DMS79 (cell line): ENCODE measurements at regions not wholly inside any gene's neighbourhood (a gene's known extent, or its start where the extent isn't known, plus 50 kb on each side); places are given as distances from the start of the nearest gene placed in this dataset.
A peak's percentile ranks its signal among the peaks of the same experiment; 100 is the strongest.

Source experiments
- DNase-seq: peaks from one replicate; lab custom pipeline; 2025; lab: John Stamatoyannopoulos, UW

DNA sequence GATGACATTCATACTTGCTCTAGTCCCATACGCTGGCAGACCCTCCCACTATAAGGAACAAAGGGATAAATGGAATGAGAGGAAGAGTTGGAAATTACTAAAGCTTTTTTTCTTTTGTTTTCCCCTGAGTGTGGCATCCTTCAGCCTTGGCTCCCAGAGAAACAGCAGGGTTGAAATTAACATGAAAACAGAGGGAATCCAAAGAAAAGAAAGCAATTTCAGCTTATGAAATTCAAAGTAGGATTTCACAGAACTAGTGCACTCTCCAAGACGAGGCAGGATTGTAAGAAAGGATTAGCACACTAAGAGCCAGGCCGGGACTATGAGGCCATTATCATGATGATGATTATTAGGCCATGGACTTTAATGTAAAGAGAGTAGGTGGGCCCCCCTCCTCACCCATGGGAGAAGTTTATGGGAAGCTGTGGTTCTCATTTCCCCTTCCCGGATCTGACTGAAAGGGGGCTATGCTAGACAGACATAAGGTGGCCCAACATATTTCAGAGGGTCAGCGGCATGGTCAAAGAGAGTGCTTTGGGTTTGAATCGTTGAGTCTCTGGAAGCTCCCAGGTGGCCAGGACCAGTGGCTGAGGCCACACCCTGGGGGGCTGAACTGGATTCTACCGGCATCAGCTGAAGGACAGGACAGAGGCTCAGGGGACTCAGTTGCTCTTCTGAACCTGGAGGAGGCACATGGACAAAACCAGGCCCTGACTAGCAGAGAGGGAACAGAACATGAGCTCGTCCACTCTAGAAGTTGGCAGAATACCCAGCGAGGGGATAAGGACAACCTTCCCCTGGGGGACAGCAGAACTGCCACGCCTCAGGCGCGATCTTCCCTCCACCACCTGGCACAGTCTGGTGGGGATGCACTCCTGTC is 100.1 kb upstream of the ARL4C start:
- no peak for DNase-seq

DNA sequence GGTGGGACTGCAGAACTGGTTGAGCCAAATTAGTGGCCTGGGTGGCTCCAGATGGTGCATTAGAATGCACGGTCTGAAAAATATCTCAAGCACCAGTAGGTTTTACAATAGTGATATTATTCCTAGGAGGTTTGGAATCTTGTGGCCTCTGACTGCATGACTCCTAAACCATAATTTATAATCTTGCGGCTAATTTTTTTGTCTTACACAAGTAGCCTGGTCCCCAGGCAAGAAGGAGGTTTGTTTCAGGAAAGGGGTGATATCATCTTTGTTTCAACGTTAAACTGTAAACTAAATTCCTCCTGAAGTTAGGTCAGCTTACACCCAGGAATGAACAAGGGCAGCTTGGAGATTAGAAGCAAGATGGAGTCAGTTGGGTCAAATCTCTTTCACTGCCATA is 98.9 kb upstream of the ARL4C start:
- no peak for DNase-seq

GRCh38 chr2:234594715-234595114 is 97.8 kb upstream of the ARL4C start:
- no peak for DNase-seq

DNA sequence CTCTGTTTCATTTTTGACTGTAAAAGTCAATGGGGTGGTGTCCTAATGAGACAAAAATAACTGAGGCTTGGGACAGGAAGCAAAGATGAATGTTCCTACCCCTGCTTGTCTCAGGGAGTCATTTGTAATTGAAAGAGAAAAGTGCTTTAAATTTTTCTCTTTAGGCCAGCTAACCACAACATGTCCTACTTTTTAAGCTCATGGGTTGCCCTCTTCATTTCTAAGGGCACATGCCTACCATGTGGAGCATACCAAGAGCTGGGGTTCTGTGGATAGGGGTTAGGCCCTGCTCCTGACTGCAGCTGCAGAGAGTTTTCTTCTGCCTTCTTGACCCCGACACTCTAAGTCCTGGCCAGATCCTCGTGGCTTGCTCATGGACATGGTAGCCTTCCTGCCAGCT is 96.8 kb upstream of the ARL4C start:
- DNase-seq: no peak

GRCh38 chr2:234592541-234592940 is 95.7 kb upstream of the ARL4C start:
- DNase-seq: no peak

DNA sequence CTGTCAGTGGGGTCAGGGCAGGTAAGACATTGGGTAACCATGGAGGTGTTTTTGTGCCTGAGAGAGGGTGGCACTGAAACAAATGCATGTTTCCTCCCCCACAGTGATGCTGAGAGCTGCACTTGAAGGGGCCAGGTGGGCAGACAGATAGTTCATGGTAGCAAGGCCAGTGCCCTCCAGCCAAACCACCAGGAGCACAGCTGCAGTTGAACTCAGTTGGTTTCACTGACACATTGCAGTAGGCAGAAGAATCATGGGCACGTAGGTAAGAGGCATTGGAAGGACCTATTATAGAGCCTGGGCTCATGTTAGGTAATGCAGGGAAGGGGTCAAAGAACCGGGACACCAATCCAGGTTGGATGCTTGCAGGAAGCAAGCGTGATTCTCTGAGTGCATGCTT is 93.2 kb upstream of the ARL4C start:
- DNase-seq: no peak

DNA sequence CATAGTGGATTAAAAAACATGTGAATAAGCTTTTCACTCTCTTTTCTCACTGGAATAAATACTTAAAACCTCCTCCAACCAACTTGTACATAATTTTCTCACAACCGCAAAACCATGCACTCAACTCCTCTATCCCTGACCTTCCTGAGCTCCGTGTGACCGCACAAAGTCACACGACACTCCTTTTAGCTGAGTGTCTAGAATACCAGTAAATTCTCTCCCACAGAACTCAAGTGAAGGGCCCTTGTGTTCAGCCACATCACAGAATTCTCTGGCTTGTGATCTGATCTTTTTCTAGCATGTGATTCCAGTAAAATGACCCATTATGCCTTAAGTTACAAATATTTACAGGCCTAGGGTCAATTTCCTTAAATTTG is 91.2 kb upstream of the ARL4C start:
- peak; percentile 62 for DNase-seq

- no peak for DNase-seq
Measured at GRCh38 chr2:234587341-234588053, 90.6 kb upstream of the ARL4C start.

- DNase-seq: no peak
Measured at GRCh38 chr2:234583331-234583730, 86.5 kb upstream of the ARL4C start.

DNA sequence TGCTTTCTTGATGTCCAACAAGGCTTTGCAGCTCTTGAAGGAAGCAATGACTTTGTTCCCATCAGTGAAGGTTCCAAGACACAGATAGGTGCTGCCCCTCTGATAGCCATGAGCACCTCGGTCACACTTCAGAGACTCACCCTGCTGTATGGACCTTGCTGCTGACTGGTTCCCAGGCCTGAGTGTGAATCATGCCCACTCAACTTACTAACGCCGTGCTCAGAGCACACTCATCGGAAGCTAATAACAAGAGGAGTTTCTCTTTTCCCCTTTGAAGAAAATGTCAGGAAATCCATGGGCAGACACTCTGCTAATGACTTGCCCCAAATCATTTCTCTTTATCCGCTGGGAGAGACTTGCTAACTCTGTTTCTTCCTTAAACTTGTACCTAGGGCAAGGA is 83.8 kb upstream of the ARL4C start:
- no peak for DNase-seq

DNA sequence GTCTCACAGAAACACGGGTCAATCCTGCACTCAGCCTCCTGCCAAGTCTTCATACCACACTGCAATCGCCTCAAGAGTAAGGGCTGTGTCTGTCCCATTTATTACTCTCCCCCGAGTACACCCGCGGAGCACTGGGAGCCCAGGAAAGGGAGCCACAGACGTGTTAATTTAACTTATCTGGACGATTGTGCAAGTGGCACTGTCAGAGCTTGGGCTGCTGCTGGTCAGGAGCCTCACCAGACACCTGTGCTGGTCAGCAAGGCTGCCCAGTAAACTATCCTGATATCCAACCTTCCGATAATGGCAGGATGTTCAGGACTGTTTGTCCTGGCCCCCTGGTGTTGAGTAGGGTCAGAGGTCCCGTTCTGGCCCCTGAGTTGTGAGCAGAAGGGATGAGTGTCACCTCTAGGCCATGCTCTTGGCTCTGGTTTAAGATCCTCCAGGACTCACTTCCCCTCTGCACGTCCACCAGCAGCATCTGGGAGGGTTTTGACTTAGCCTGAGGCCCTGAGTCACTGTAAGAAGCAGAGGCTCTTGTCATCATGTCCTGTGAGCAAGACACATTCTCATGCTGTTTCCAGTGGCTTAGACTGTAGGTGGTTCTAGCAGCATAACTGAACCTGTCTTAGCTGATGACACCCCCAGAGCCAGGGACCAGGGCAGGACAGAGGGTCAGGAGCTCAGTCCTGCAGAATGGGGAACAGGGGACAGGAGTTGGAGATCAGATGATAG is 82.5 kb upstream of the ARL4C start:
- no peak for DNase-seq

GRCh38 chr2:234578389-234578788 is 81.5 kb upstream of the ARL4C start:
- DNase-seq: no peak

GRCh38 chr2:234577191-234577590 is 80.3 kb upstream of the ARL4C start:
- DNase-seq: no peak

GRCh38 chr2:234571620-234572407 is 74.9 kb upstream of the ARL4C start:
- DNase-seq: no peak

DNA sequence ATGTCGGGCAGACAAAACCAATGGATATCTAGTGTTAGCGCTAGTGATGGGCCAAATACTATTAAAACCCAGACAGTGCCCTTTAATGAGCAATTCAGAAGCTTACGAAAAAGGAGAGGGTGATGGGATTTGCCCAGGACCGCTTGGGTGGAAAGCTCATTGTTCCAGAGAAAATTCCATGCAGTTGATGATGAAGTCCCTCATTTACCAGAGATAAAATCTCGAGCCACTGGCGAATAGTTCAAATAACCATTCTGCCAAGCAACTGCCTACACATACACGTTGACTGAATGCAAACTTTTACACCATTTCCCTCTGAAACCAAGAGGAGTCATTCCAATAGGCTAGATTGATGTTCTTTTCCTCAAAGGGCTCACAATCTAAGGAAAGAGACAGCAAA is 73.6 kb upstream of the ARL4C start:
- no peak for DNase-seq

DNA sequence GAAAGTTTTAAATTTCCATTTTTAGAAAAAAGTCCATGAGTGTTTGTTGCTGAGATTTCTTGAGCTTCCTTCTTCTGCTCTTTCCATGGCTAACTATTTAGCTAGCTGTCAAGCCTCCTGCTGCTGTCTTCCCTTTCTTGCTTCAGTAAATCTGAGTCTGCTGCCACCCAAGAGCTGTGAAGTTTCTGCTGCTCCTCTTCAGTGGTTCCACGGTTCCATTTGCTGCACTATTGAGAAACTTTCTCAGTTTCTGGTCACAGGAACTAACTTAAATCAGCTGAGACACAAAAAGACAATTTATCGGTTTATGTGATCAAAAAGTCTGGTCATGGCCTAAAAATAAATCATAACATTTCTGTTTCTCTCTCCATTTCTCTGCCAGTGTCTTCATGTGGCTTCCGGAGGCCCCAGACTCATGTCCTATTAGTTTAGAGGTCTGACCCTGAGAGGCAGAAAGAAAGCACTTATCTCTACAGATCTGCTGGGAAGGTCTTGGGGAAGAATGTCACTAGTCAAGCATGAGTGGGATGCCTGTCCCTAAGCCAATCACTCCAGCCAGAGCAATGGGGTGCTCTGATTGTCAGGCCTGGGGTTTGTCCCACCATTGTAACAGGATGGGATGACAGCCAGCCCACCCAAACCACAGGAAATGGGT is 73.0 kb upstream of the ARL4C start:
- DNase-seq: no peak

- DNase-seq: no peak
Measured at GRCh38 chr2:234566622-234567021, 69.7 kb upstream of the ARL4C start.

DNA sequence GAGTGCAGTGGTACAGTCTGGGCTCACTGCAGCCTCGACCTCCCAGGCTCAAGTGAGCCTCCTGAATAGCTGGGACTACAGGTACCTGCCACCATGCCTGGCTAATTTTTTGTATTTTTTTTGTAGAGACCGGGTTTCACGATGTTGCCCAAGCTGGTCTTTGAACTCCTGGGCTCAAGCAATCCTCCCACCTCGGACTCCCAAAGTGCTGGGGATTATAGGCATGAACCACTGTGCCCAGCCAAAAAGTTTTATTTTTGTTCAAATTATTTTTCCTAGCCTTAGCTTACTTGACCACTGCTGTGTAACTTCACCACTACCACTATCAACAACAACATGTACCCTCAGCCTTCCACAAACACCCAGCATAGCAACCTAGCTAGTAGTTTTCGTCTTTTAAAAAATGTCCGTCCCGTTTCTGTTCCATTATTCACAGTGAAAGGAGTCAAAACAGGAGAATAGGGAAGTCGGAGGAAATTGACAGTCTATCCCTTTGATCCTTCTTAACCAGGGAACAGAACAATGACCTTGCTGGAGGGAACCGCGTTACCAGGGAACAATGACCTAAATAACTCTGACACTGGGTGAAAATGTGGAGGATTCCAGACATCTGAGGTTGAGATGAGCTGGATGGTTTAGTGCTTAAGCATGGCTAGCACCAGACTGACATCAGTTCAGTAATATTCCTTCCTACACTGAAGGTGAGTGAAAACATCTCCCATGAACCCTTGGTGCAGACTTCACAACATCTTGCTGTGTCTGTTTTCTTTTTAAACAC is 69.2 kb upstream of the ARL4C start:
- DNase-seq: no peak

DNA sequence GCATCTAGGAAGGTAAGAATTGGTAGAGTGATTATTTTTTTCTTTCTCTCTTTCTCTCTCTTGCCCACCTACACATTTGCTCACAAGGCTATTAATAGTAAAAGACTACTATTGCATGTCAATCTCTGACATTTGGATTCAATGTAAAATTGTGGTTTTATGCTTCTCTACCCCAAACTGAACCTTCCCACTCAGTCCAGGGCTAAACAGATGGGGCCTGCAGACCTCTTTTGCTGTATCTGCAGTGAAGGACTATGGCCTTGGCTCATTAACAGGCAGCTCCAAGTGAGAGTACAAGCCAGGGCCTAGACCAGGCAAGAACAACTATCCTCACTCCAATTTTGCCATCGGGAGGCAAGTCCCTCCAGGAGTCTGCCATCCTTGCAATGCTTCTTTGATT is 68.3 kb upstream of the ARL4C start:
- DNase-seq: no peak

DNA sequence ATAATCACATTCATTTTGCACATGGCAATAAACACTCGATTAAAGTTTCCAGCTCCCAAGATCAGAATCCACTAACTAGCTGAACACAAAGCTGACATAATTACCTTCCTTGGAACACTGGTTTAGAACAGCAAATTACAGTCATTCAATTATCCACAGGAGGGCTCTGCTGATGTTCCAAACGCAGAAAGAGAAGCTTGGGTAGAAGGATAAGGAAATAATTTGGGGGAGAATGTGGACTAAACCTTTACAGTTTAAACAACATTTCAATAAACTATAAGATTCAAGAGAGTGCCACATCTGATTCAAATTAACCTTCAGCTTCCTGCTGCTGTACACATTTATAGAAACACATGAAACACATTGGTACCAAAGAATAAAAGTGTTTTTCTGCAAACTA is 67.8 kb upstream of the ARL4C start:
- peak; percentile 69 for DNase-seq

GRCh38 chr2:234559609-234560008 is 62.7 kb upstream of the ARL4C start:
- no peak for DNase-seq
